AG08396 (cell line): ENCODE measurements at regions not wholly inside any gene's neighbourhood (a gene's known extent, or its start where the extent isn't known, plus 50 kb on each side); places are given as distances from the start of the nearest gene placed in this dataset.
"Not testable (repeated sequence)": the region's sequence is repeated elsewhere in the genome, so short reads cannot be mapped to it uniquely, and the experiment has no call there.

Experiments used
- DNase-seq: peaks from one replicate; pipeline ENCODE4 v3.0.0; 2012; ENCODE audit warnings: low spot score, mixed read lengths

DNA sequence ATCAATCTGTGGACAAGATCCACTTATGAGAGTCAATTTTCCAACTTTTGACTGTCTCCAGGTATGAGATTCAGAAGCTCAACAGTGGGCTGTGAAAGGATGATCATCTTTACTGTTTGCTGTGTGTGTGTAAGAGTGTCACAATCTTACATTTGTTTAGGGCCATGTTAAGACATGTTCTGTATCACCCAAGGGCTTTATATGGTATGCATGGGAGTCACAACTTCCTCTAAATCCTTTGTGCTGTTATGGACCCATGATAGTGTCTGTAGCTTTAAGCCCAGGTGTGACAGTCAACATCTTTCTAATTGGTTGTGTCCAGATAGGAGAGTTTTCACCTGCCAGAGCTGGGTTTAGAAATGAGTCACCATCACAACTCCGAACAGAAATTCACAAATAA is 70.2 kb downstream of the ZNF726 start:
- DNase-seq: not testable (repeated sequence)

DNA sequence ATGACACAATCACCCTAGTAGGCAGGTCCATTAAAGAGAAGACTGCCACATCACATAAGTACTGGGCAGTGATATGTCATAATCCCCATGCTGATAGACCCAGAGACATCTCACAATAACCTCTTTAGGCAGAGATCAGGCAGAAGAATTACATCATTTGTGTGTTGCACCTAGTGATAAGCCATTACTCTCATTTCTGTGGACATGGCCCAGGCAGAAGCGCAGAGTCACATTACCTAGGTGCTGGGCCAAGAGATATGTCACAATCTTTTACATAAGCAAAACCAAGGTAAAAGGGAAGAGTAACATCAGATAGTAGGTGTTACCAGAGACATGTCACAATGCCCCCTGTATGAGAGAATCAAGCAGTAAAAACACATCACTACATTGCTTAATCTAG is 71.9 kb downstream of the ZNF726 start:
- DNase-seq: no peak

DNA sequence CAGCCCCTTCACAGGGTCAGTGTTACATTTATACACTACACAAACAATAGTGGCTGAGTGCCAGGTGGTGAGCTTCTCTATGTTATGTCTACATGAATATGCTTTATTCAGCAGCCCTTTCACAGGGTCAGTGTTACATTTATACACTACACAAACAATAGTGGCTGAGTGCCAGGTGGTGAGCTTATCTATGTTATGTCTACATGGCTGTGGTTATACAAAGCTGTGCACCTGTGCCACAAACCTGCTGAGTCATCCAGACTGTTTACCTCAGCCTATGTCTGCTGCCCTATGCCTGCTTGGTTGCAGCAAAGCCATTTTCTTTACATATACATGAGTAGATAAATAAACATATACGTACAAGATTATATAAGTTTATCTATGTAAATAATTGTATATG is 76.5 kb downstream of the ZNF726 start:
- no peak for DNase-seq

DNA sequence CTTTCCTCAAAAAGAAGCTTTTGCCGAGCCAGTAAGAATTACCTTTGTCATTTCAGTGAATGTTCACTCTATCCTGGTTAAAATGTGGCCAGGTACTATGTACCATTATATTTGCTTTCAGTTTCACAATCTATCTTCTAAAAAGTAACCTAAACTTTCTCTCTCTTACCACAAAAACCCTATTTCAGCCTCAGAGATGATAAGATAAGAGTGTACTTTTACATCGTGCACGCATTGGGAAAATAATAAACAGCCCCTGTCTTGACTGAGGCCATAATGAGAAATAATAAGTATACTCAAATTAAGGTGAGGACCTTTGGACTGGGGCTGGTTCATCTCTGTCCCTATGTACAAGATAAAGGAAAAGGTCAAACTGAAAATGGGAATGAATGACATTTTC is 77.7 kb downstream of the ZNF726 start:
- no peak for DNase-seq

DNA sequence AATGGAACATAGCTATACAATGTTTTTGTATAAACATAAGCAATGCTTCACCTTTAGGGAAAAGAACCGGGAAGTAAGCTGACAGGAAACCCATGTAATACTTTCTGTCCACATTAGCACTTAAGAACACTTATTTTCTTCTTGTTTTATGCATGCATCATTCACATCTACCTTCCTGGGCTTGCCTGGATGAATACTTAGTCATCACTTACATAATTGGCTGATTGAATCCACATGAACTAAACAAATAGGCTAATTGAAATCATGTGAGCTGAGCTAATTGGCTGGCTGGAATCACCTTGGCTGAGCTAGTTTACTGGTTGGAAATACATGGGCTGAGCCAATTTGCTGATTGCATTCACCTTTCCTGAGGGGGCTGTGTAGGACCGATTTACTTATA is 78.8 kb downstream of the ZNF726 start:
- DNase-seq: no peak

DNA sequence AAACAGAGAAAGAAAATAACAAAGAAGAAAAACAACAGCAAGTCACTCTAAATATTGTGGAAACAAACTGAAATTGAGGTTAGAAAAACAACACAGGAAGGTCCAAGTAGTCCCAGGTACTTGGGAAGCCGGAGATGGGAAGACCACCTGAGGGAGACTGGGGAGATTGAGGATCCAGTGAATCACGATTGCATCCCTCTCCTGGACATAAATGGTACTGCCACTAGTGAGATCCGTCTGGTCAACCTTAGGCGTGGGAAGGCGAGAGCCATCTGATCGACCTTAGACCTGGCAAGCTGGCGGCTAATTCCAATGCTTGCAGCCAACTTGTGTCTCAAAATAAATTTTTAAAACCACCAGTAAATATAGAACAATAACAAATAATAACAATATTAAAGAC is 81.9 kb downstream of the ZNF726 start:
- peak; percentile 20 for DNase-seq

DNA sequence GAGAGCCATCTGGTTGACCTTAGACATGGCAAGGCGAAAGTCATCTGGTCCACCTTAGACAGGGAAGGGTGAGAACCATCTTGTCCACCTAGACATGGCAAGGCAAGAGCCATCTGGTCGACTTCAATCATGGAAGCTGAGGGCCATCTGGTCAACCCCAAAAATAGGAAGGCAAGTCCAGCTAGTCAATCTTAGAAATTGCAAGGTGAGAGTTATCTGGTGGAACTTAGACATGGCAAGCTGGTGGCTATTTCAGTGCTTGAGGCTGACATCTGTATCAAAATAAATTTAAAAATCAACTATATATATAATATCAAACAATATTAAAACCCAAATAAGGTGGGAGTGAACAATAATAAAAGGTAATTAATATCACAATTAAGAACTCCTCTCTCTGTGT is 83.9 kb downstream of the ZNF726 start:
- no peak for DNase-seq

DNA sequence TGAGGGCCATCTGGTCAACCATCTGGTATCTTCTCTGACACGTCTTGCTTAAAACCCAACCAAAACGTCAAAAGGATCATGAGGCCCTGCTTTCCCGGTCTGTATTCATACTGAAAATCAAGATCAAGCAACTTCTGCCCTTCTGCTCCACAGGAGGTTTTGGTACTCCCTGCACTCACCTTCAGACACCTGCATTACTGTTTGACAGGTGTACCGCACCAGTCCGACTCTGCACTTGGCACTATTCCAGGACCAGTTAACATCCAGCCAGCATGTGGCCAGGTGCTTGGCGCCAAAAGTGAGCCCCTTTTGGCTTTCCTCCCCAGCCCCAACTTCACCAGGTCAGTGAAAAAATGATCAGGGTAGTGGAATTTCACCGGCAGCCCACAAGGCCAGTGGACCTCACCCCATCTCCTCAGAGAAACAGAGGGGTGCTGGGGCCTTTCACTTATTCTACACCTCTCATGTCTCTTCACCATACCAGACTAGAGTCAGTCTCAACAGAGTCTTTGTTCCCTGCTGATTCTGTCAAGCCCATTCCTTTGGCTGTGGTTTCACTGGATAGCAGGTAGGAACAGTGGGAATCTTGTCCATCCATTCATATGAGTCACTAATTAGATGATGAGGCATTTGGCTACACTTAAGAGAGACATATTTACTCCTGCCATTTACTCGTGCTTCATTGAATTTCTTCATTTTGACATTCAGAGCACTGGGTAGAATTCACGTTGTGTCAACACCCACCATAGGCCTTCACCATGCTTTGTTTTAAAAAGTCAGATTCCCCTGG is 85.3 kb downstream of the ZNF726 start:
- no peak for DNase-seq

DNA sequence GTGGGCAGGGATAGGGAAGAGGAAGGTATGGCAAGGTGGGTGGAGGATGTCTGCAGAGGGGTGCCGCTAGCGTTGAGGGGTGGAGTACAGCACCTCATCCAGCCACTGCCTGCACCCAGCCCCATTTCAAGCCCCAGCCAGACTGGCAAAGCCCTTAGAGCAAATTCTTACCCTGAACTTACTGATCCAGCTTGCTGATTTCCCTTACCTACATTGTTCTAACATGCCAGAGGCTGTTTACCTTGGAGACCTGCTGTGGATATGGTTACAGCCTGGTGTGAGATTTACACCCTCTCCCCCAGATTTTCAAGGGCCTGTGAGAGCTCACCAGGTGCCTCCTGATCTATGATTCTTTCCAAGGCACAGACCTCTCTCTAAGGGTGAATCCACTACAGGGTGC is 86.0 kb downstream of the ZNF726 start:
- DNase-seq: no peak

DNA sequence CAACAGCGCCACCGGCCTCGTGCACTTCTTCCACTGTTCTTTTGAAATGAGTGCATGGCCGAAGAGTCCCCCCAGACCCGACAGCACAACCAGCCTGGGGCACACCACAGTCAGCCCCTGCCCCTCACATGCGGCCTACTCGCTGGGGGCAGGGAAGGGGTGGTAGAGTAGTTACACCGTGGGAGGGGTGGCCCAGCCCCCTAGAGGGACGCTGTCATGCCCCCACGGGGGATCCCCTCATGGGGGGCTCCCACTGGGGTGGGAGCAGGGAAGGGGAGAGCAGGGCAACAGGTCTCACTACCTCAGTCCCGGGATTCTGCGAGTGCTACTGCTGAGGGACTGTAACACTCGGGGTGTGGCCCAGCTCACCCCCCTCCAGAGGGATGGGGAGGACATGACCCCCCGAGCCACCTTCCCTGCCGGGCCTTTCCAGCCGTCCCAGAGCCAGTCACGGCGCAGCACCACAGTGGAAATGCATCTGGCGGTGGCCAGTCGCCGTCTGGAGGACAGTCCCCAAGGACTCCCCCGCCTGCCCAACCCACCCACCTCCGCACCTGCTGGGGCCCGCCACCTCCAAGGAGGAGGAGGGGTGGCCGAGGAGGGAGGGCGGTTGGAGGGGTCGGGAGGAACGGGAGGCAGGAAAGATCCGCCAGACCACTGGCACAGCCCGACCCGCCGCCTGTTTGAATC is 84.6 kb upstream of the ZNF254 start:
- no peak for DNase-seq

DNA sequence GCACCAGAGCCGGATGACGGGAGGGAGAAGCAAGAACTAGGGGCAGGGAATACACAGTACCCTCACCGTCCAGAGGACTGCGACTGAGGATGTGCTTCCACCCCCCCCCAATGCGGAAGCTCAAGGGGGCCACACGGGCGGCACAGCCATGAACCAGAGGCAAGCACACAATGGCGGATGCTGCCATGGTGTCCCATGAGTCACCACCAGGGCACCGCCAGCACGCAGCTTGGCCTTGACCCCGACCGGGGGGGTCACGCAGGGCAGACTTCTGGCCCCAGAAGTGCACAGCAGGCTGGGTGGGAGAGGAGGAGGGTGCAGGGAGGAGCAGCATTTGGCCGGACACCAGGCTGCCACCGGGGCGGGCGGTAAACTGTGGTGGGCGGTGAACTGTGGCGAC is 83.5 kb upstream of the ZNF254 start:
- no peak for DNase-seq

DNA sequence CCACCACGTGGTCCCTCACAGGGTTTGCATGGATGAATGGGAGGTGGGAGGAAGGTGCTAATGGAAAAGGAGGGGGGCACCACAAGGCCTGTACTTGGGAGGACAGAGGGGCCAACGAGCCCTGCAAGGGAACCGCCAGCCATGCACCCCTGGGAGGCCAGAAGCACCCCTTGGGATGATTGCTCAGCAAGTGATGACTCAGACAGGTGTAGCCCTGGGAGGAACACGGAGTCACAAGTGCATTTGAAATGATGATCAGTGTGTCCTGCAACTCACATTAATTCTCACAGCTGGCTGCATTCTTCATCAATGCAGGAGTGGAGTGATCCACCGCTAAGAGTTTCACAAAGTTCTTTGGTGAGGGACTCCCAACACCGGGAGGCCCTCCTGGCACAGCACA is 82.8 kb upstream of the ZNF254 start:
- no peak for DNase-seq

DNA sequence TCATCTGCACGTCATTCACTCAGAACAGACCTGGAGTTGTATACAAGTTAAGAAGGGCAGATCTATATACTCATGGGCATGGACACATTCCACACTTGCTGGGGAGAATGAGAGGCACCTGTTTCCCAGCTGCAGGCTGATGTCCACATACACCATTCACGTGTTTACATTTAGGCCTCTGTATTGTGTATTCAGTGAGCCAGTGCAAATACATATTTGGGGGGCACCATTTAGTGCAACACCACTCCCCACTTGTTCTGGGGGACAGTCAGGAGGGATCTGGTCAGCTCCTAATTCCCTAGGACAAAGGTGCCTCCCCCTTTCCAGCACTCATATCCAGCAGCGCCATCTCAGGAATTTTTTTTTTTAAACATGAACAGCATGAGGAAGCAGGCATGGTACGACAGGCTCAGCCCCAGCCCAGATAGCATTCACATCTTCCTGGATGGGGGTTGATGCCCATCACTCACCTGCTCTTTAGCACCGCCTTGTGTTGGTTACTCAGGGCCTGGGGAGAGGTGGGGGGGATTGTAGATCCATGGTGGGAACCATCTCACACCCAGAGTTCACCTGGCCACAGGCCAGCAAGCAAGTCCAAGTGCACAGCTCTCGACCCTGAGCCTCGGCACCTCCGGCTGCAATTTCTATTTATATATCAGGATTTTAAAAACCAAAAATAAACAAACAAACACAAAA is 56.9 kb upstream of the ZNF254 start:
- DNase-seq: no peak

DNA sequence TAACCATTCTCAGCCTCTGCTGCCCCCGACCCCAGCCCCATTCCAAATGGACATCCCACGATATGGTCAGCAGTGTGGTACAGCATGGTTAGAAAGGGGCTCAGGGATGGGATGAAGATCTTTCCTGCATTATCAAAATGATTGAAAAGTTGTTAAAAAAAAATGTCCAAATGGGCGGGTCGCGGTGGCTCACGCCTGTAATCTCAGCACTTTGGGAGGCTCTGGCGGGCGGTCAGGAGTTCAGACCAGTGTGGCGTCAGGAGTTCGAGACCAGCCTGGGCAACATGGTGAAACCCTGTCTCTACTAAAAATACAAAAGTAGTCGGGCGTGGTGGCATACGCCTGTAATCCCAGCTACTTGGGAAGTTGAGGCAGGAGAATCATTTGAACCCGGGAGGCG is 54.3 kb upstream of the ZNF254 start:
- DNase-seq: no peak

DNA sequence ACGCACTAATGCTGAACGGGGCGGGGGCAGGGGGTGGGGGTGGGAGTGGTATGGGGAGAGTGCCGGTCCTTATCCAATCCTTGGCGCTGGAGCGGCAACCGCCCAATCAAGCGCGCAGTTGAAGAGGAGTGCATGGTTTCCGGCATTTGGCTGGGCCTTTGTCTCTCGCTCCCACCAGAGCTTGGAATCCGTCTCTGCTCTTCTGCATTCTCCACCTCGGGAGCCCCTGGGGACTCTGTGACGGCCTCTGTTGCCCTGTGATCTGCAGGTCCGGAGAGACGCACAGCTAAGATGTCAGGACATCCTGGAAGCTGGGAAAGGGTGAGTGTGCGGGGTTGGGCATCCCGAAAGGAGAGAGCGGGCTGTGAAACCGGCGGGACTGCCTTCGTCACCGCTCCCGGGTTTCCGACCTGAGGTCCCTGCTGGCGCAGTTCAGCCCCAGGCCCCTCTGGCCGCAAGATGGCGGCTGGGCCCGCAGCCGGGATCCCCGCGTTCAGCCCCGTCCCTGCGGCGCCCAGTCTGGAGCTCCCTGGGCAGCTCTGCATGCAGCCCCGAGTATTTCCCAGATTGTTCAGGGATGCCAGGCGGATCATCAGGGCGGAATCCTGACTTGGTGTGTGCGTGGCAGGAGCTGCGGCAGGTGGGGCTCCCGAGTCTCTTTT is 53.6 kb upstream of the ZNF254 start:
- peak; percentile 97 for DNase-seq

DNA sequence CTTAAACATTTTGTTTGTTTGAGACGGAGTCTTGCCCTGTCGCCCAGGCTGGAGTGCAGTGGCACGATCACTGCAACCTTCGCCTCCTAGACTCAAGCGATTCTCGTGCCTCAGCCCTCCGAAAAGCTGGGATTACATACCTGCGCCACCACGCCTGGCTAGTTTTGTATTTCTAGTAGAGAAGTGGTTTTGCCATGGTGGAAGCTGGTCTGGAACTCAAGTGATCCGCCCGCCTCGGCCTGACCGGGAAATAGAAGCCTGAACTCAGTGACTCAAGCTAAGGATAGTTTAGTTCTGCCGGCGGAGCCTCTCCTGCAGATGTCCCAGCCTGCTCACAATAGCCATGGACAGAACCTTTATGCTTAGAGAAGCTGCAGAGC is 53.0 kb upstream of the ZNF254 start:
- DNase-seq: peak; percentile 63

DNA sequence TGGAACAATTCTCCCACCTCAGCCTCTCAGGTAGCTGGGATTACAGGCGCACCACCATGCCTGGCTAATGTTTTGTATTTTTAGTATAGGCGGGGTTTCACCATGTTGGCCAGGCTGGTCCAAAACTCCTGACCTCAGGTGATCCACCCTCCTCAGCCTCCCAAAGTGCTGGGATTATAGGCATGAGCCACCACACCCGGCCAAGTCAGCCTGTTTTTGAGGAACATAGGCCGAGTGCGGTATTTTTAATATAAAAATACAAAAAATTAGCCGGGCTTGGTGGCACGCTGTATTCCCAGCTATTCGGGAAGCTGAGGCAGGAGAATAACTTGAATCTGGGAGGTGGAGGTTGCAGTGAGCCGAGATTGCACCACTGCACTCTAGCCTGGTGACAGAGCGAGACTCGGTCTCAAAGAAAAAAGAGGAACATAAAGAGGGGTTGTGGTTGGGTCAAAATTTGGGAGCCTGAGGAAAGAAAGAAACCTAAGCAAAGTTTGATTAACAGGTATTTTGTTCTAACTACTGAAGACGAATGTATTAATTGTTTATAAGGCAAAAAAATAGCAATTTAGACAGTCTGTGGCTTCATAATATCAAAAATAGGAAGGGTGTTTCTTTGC is 51.6 kb upstream of the ZNF254 start:
- DNase-seq: not testable (repeated sequence)
